Ishikawa (cell line): ENCODE measurements at regions not wholly inside any gene's neighbourhood (a gene's known extent, or its start where the extent isn't known, plus 50 kb on each side); places are given as distances from the start of the nearest gene placed in this dataset.

Source experiments
- CEBPB ChIP-seq: IDR thresholded peaks from 2 replicates; pipeline ENCODE4 v1.6.1; 2012
- CREB1 ChIP-seq: IDR thresholded peaks from 2 replicates; pipeline ENCODE4 v1.6.1; 2012; ENCODE audit warnings: low read depth
- EGR1 ChIP-seq: IDR thresholded peaks from 2 replicates; pipeline ENCODE4 v1.6.1; 2012
- EP300 ChIP-seq: IDR thresholded peaks from 2 replicates; pipeline ENCODE4 v1.6.1; 2012; ENCODE audit warnings: borderline replicate concordance
- NFIC ChIP-seq: IDR thresholded peaks from 2 replicates; pipeline ENCODE4 v1.6.1; 2012
- RAD21 ChIP-seq: IDR thresholded peaks from 2 replicates; pipeline ENCODE4 v1.6.1; 2012; ENCODE audit warnings: low read depth
- TAF1 ChIP-seq: IDR thresholded peaks from 2 replicates; pipeline ENCODE4 v1.6.1; 2012; ENCODE audit warnings: low read depth, mild to moderate bottlenecking
- TEAD4 ChIP-seq: IDR thresholded peaks from 2 replicates; pipeline ENCODE4 v1.6.1; 2012
- USF1 ChIP-seq: IDR thresholded peaks from 2 replicates; pipeline ENCODE4 v1.6.1; 2012
- YY1 ChIP-seq: IDR thresholded peaks from 2 replicates; pipeline ENCODE4 v1.6.1; 2012; ENCODE audit warnings: low read depth
- ZBTB7A ChIP-seq: IDR thresholded peaks from 2 replicates; pipeline ENCODE4 v1.6.1; 2012; ENCODE audit warnings: low read depth
- TF ChIP-seq, protein P1 (sequence below): IDR thresholded peaks from 2 replicates; pipeline ENCODE4 v1.6.1; 2012; ENCODE audit warnings: low read depth, mild to moderate bottlenecking
- TF ChIP-seq, protein P2 (sequence below): IDR thresholded peaks from 2 replicates; pipeline ENCODE4 v1.6.1; 2012

DNA sequence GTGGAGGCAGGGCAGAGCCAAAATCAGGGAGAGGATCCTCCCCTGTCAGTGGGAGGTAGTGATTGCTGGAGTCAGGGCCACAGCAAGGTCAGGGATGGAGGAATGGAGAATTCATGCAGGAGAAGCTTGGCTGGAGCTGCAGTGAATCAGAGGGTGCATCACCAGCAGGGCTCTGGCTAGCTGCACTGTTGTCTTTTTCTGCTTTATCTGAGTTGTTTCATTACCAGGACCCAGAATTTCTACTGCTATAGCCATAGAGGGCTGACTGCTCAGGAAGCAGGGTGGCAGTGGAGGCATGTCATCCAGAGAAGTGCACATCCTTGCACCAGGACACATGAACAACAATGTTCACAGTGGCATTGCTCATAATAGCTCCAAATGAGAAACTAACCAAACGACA is 113.5 kb upstream of the GALNT15 start:
- TF ChIP-seq, protein P1, sequence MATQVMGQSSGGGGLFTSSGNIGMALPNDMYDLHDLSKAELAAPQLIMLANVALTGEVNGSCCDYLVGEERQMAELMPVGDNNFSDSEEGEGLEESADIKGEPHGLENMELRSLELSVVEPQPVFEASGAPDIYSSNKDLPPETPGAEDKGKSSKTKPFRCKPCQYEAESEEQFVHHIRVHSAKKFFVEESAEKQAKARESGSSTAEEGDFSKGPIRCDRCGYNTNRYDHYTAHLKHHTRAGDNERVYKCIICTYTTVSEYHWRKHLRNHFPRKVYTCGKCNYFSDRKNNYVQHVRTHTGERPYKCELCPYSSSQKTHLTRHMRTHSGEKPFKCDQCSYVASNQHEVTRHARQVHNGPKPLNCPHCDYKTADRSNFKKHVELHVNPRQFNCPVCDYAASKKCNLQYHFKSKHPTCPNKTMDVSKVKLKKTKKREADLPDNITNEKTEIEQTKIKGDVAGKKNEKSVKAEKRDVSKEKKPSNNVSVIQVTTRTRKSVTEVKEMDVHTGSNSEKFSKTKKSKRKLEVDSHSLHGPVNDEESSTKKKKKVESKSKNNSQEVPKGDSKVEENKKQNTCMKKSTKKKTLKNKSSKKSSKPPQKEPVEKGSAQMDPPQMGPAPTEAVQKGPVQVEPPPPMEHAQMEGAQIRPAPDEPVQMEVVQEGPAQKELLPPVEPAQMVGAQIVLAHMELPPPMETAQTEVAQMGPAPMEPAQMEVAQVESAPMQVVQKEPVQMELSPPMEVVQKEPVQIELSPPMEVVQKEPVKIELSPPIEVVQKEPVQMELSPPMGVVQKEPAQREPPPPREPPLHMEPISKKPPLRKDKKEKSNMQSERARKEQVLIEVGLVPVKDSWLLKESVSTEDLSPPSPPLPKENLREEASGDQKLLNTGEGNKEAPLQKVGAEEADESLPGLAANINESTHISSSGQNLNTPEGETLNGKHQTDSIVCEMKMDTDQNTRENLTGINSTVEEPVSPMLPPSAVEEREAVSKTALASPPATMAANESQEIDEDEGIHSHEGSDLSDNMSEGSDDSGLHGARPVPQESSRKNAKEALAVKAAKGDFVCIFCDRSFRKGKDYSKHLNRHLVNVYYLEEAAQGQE: no peak
- TF ChIP-seq RAD21 (no peak), EGR1 (no peak), YY1 (no peak), TAF1 (no peak), USF1 (no peak), TEAD4 (no peak), EP300 (no peak), CEBPB (no peak), ZBTB7A (no peak), CREB1 (no peak), NFIC (no peak)
- TF ChIP-seq, protein P2, sequence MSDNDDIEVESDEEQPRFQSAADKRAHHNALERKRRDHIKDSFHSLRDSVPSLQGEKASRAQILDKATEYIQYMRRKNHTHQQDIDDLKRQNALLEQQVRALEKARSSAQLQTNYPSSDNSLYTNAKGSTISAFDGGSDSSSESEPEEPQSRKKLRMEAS: no peak
